ENCODE measurements at regions not wholly inside any gene's neighbourhood (a gene's known extent, or its start where the extent isn't known, plus 50 kb on each side); places are given as distances from the start of the nearest gene placed in this dataset.

GRCh38 chr6:137942736-137943135 lies 75.7 kb downstream of the TNFAIP3 start:
- TF ChIP-seq CTCF (IDR thresholded peaks at IDR 0.05 in 8 of 11, conservative IDR thresholded peaks at IDR 0.05 in 3 of 11) (no peak), POLR2AphosphoS5 (IDR thresholded peaks at IDR 0.05) (no peak)
